Endothelial cell of umbilical vein (primary cell): ENCODE measurements at regions not wholly inside any gene's neighbourhood (a gene's known extent, or its start where the extent isn't known, plus 50 kb on each side); places are given as distances from the start of the nearest gene placed in this dataset.

Source experiments
- CTCF ChIP-seq, 2 donors: IDR thresholded peaks; 1 replicate in 1 of 2; 2 replicates in 1 of 2; pipeline ENCODE4 v1.5.1; 2011; ENCODE audit warnings: low read length in 2 of 2, mild to moderate bottlenecking in 2 of 2, moderate library complexity in 2 of 2, control low read depth in 1 of 2, inconsistent platforms in 1 of 2, low read depth in 1 of 2; ENCODE audit not compliant: insufficient read depth in 1 of 2; ENCODE audit errors: extremely low read depth in 1 of 2
- JUN ChIP-seq: IDR thresholded peaks from 2 replicates; pipeline ENCODE4 v1.6.1; 2011; ENCODE audit warnings: borderline replicate concordance, low read depth; ENCODE audit not compliant: insufficient read length, insufficient read depth
- MAX ChIP-seq: IDR thresholded peaks from 2 replicates; pipeline ENCODE4 v1.6.1; 2011; ENCODE audit not compliant: insufficient read depth, insufficient read length
- MYC ChIP-seq: IDR thresholded peaks from one replicate; pipeline ENCODE4 v1.6.1; 2011; ENCODE audit warnings: mild to moderate bottlenecking, low read depth, low read length
- POLR2A ChIP-seq: IDR thresholded peaks from 2 replicates; pipeline ENCODE4 v1.6.1; 2012; ENCODE audit warnings: low read depth, mild to moderate bottlenecking, control low read depth, low read length

- no peak for TF ChIP-seq MYC
- TF ChIP-seq CTCF (IDR thresholded peaks at IDR 0.05; ENCODE audit: extremely low read depth in 1 of 2, insufficient read depth in 1 of 2, low read depth in 1 of 2, low read length in 2 of 2): no peak
- no peak for TF ChIP-seq JUN
- TF ChIP-seq MAX: no peak
- no peak for TF ChIP-seq POLR2A
These were observed 140.6 kb upstream of the PRLR start for GRCh38 chr5:35370871-35371270.
